ENCODE measurements at regions not wholly inside any gene's neighbourhood (a gene's known extent, or its start where the extent isn't known, plus 50 kb on each side); places are given as distances from the start of the nearest gene placed in this dataset.

- no peak for DNase-seq
Observed at GRCh38 chr6:9435281-9435680, 979.6 kb downstream of the TFAP2A start.

GRCh38 chr6:9431945-9432344 is 982.9 kb downstream of the TFAP2A start:
- no peak for DNase-seq

GRCh38 chr6:9428421-9429172 is 986.3 kb downstream of the TFAP2A start:
- no peak for DNase-seq

- no peak for DNase-seq
Observed at GRCh38 chr6:9422138-9422537, 986.8 kb upstream of the SLC35B3 start.

- no peak for DNase-seq
Observed at GRCh38 chr6:9420316-9421015, 985.1 kb upstream of the SLC35B3 start.

- no peak for DNase-seq
Observed at GRCh38 chr6:9417400-9417799, 982.1 kb upstream of the SLC35B3 start.

- no peak for DNase-seq
Observed at GRCh38 chr6:9412951-9413559, 977.7 kb upstream of the SLC35B3 start.

GRCh38 chr6:9409126-9409525 is 973.8 kb upstream of the SLC35B3 start:
- no peak for DNase-seq

GRCh38 chr6:9408402-9409117 is 973.2 kb upstream of the SLC35B3 start:
- DNase-seq = no peak

GRCh38 chr6:9405825-9406224 is 970.5 kb upstream of the SLC35B3 start:
- no peak for DNase-seq

- DNase-seq = no peak
Observed at GRCh38 chr6:9405369-9405768, 970.0 kb upstream of the SLC35B3 start.

- DNase-seq = no peak
Observed at GRCh38 chr6:9404351-9405146, 969.2 kb upstream of the SLC35B3 start.

- no peak for DNase-seq
Observed at GRCh38 chr6:9403736-9404135, 968.4 kb upstream of the SLC35B3 start.

GRCh38 chr6:9401960-9402359 is 966.6 kb upstream of the SLC35B3 start:
- no peak for DNase-seq

- DNase-seq = no peak
Observed at GRCh38 chr6:9399916-9400315, 964.6 kb upstream of the SLC35B3 start.

- no peak for DNase-seq
Observed at GRCh38 chr6:9398767-9399373, 963.5 kb upstream of the SLC35B3 start.

GRCh38 chr6:9398071-9398766 is 962.9 kb upstream of the SLC35B3 start:
- no peak for DNase-seq

- no peak for DNase-seq
Observed at GRCh38 chr6:9388596-9388995, 953.3 kb upstream of the SLC35B3 start.

GRCh38 chr6:9380568-9380967 is 945.2 kb upstream of the SLC35B3 start:
- DNase-seq = no peak

- DNase-seq = no peak
Observed at GRCh38 chr6:9373308-9373707, 938.0 kb upstream of the SLC35B3 start.

- no peak for DNase-seq
Observed at GRCh38 chr6:9370480-9370879, 935.1 kb upstream of the SLC35B3 start.

GRCh38 chr6:9365378-9365777 is 930.0 kb upstream of the SLC35B3 start:
- DNase-seq = no peak
